Fibroblast of peridontal ligament (primary cell): ENCODE measurements at regions not wholly inside any gene's neighbourhood (a gene's known extent, or its start where the extent isn't known, plus 50 kb on each side); places are given as distances from the start of the nearest gene placed in this dataset.
"Not testable (repeated sequence)": the region's sequence is repeated elsewhere in the genome, so short reads cannot be mapped to it uniquely, and the experiment has no call there.

Source experiments
- DNase-seq: peaks from one replicate; pipeline ENCODE4 v3.0.0-alpha.2; 2010; ENCODE audit errors: extremely low read depth

DNA sequence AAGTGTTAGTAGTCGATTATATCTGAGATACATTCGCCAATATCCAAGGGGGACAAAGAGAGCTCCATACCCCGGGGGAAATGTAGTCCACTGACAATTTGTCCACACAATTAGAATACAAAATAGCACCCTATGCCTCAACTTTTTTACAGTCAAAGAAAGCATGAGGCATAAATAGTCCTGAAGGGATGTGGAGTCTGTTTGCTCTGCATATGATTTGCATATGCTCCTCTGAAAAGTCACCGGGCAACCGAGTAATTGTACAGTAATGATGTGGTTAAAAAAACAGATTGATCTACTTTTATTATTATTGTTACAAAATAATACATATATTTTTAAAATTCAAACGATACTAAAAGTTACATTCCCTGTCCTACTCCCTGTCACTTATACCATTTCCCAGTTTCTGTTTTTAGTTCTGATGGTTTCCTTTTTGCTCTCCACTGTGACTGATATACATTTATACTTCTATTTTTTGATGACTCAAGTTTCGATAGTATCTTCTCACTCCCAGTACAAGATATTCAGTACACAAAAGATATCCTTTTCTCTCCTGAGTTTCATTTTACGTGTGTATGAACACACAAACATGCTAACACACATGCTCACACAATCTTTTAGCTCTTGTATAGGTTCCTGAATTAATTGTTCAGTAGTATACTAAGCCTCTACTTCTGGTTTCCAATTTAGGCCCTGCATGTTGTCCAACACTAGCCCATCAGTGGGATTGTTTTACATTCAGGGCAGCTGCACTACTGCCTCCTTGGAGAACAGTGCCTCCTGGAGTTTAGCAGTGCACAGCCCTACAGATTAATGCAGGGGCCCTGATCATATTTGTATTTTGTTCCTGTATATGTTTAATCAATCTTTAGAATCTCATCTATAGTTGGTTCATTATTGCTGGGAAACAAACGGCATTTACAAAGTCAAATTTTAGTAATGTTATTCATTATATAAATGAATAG lies 130.9 kb downstream of the TES start:
- DNase-seq = no peak

- peak; percentile 91 for DNase-seq
Measured at GRCh38 chr7:116342125-116342524, 131.8 kb downstream of the TES start.

GRCh38 chr7:116347151-116347832 lies 137.0 kb downstream of the TES start:
- DNase-seq = no peak

GRCh38 chr7:116348346-116348745 lies 138.0 kb downstream of the TES start:
- no peak for DNase-seq

DNA sequence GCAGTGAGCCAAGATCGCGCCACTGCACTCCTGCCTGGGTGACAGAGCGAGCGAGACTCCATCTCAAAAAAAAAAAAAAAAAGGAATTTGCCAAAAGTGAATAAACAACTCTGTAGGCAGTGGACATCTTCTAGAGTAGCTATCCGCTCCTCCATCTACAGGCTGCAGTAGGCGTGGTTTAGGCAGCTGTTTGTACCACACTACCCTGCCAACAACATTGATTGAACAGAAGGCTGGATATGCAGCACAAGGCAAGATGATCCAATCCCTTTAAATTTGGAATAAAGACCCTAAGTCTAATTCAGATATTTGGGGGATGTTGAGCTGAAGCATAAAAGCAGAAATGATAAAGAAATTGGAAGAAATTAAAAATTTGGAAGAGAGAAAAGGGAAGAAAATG lies 141.6 kb downstream of the TES start:
- DNase-seq = no peak

GRCh38 chr7:116353647-116354046 lies 143.3 kb downstream of the TES start:
- DNase-seq = no peak

GRCh38 chr7:116354171-116354545 lies 143.8 kb downstream of the TES start:
- DNase-seq = peak; percentile 94

GRCh38 chr7:116354546-116355423 lies 144.4 kb downstream of the TES start:
- peak; percentile 99 for DNase-seq

GRCh38 chr7:116355424-116355765 lies 144.1 kb upstream of the CAV2 start:
- DNase-seq = no peak

DNA sequence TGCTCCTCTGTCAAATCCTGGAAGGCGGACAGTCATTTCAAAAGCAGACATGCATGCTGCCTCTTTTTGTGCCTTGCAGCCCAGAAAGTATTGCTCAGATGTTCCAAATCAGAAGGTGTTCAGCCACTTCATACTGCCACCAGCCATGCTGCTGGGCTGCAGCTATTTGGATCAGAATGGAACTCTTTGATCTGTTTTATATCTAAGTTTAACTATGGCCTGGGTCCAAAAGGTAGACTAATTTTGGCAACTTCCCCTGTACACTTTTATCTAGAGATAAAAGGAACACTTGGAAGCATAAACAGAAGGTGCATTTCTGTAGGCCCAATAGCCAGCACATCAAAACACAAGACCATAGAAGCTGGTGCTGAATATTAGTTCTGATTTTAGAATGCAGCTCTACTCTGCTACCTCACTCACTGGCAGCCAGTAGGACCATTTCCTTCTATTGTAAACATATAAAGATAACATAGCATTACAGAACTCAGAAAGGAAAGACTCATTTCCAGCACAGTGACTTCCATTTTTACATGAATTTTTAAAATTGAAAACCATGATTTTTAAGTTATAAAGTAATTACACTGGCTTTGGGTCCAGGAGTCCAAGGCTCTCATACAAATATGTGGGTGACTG lies 143.1 kb upstream of the CAV2 start:
- DNase-seq = no peak

- no peak for DNase-seq
Measured at GRCh38 chr7:116356979-116357378, 142.6 kb upstream of the CAV2 start.

DNA sequence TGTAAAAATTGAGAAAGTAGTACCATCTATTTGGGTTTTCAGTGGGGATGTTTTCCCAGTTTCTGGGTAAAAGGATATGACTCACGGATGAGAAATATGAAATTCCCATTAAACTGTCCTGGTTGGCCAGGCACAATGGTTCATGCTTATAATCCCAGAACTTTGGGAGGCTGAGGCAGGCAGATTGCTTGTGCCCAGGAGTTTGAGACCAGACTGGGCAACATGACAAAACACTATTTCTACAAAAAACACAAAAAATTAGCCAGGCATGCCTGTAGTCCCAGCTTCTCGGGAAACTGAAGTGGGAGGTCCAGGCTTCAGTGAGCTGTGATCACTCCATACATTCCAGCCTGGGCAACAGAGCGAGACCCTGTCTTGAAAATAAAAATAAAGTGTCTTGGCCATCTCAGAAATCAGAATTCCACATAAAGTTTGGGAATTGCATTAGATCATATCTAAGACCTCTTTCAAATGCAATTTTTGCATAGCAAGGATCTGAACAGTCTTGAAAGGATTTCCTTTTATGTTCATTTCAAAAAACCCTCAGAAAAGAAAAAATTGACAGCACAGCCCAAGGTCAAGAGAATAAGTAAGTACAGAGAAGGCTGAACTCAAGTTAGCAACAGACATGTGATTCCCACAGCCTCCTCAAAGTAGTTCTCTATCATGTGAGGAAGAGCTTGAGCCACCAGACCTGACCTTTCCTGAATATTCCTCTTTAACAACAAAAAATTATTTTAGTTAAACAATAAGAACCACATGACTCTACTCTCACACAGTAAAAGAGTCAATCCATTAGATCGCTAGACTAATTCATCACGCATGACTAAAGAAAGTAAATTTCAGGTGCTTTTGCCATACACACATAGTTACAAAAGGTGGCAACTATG lies 141.5 kb upstream of the CAV2 start:
- peak; percentile 63 for DNase-seq

DNA sequence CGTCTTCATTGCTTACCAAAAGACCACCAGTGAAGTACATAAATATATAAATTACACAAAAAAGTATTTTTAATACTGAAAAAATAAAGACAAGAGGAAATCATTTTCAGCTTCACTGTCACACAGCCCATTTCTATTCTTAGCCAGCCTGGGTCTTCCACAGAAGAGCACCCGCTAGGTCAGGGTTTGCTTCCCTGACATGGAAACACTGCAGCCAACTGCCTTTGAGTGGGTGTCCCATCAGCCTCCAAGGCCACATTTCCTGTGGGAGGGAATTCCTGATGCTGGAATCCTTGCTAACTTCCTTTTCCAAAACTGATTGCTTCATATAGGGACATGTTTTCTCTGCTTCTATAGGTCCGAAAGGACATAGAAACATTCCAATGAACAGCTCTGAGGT lies 137.8 kb upstream of the CAV2 start:
- no peak for DNase-seq

DNA sequence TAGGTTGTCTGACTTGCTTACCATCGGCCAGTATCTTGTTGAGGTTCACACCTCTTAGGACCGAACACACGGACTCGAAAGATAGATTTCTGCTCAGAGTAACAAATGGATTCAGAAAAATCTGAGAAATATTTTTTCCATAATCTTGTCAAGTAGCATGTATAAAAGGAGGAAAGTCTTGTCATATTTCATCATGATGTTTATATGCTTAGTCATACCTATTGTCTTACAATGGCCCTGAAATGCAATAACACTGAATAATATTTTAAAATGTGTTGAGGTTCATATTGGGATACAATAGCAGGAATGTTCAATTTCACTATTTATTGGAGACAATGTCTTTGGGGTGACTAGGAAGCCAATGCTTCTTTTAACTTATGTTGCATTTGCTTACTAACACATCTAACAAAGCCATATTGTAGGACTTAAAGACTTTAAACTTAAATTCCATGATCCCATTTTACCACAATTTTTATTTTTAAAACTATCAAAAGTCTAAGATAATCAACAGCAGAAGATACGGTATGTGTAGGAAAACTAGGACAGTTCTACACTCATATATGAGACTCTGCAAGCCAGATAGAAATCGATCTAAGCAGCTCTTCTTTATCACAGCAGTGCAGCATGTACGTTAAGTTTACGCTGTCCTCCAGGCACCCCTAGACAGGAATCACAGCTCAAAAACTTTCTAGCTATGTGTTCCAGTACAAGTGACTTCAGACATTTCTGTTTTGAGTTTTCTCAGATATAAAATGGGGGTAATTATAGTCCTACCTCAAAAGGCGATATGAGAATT lies 135.7 kb upstream of the CAV2 start:
- no peak for DNase-seq

- DNase-seq = no peak
Measured at GRCh38 chr7:116364469-116364868, 135.1 kb upstream of the CAV2 start.

DNA sequence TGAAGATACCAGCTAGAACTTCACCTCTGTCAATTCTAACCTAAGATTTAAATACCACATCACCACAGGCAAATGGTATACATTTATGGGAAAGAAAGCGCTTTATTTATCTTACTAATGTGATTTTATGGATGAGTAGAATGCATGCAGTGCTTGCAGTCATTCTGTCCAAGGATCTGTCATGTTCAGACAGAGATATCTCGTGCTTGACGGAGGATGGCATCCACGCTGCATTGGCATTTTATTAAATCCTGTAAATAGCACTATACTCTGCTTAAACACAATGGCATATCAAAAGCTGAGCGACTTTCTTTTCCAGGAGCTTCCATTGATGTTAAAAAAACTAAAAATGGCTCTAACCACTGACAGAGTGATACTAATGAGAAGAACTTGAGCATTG lies 133.7 kb upstream of the CAV2 start:
- no peak for DNase-seq

GRCh38 chr7:116367171-116367813 lies 132.2 kb upstream of the CAV2 start:
- no peak for DNase-seq

DNA sequence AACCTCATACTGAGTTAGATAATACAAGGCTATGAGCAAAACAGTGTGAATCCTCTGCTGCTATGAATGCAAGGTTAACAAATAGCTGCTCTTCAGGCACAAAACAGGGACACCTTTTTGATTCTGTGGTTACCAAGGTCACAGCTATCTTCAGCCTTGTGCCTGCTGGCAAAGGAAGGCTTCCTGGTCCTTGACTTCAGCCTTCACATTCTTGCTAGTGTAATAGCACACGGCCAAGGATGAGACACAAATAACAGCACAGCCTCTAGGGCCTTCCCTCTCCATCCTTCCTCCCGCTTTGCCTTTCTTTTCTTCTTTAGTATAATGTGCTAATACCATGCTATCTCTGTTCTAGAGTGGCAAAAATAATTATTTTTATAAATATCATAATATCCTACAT lies 130.6 kb upstream of the CAV2 start:
- DNase-seq = no peak

DNA sequence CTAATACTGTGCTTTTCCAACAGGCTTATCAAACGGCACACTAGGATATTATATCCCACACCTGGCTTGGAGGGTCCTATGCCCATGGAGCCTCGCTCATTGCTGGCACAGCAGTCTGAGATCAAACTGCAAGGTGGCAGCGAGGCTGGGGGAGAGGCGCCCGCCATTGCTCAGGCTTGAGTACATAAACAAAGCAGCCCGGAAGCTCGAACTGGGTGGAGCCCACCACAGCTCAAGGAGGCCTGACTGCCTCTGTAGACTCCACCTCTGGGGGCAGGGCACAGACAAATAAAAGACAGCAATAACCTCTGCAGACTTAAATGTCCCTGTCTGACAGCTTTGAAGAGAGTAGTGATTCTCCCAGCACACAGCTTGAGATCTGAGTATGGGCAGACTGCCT lies 128.0 kb upstream of the CAV2 start:
- not testable (repeated sequence) for DNase-seq
